DMS 273 (cell line): ENCODE measurements at regions not wholly inside any gene's neighbourhood (a gene's known extent, or its start where the extent isn't known, plus 50 kb on each side); places are given as distances from the start of the nearest gene placed in this dataset.

Experiments
- DNase-seq: peaks from one replicate; lab custom pipeline; 2025; ENCODE audit not compliant: unreplicated experiment; lab: John Stamatoyannopoulos, UW

- DNase-seq = no peak
Observed at GRCh38 chr5:10173716-10174115, 76.0 kb downstream of the ATPSCKMT start.

GRCh38 chr5:10172247-10172646 is 77.4 kb downstream of the ATPSCKMT start:
- DNase-seq = no peak

- no peak for DNase-seq
Observed at GRCh38 chr5:10169359-10169758, 80.3 kb downstream of the ATPSCKMT start.

GRCh38 chr5:10168254-10168653 is 81.4 kb downstream of the ATPSCKMT start:
- no peak for DNase-seq

- DNase-seq = no peak
Observed at GRCh38 chr5:10167806-10168205, 81.9 kb downstream of the ATPSCKMT start.

GRCh38 chr5:10166392-10166791 is 83.3 kb downstream of the ATPSCKMT start:
- no peak for DNase-seq

- peak; percentile 51 for DNase-seq
Observed at GRCh38 chr5:10162468-10162867, 87.2 kb downstream of the ATPSCKMT start.

- no peak for DNase-seq
Observed at GRCh38 chr5:10161778-10162177, 87.9 kb downstream of the ATPSCKMT start.

GRCh38 chr5:10160241-10160640 is 89.4 kb downstream of the ATPSCKMT start:
- no peak for DNase-seq

- DNase-seq = no peak
Observed at GRCh38 chr5:10158886-10159285, 90.8 kb downstream of the ATPSCKMT start.

- DNase-seq = no peak
Observed at GRCh38 chr5:10157085-10157669, 92.5 kb downstream of the ATPSCKMT start.

GRCh38 chr5:10155897-10156667 is 93.6 kb downstream of the ATPSCKMT start:
- DNase-seq = no peak

- peak; percentile 20 for DNase-seq
Observed at GRCh38 chr5:10153808-10154537, 95.7 kb downstream of the ATPSCKMT start.

GRCh38 chr5:10153394-10153793 is 96.3 kb downstream of the ATPSCKMT start:
- DNase-seq = no peak

- no peak for DNase-seq
Observed at GRCh38 chr5:10151656-10152055, 98.0 kb downstream of the ATPSCKMT start.

GRCh38 chr5:10149911-10150310 is 99.8 kb downstream of the ATPSCKMT start:
- no peak for DNase-seq

- peak; percentile 62 for DNase-seq
Observed at GRCh38 chr5:10145923-10146401, 103.7 kb downstream of the ATPSCKMT start.

GRCh38 chr5:10144040-10144439 is 105.6 kb downstream of the ATPSCKMT start:
- DNase-seq = no peak

- peak; percentile 62 for DNase-seq
Observed at GRCh38 chr5:10140195-10140973, 109.3 kb downstream of the ATPSCKMT start.

GRCh38 chr5:10138395-10139057 is 111.2 kb downstream of the ATPSCKMT start:
- DNase-seq = no peak

GRCh38 chr5:10133830-10134229 is 115.9 kb downstream of the ATPSCKMT start:
- peak; percentile 29 for DNase-seq
